Islet of Langerhans (tissue), 1 donor: ENCODE measurements at regions not wholly inside any gene's neighbourhood (a gene's known extent, or its start where the extent isn't known, plus 50 kb on each side); places are given as distances from the start of the nearest gene placed in this dataset.
A peak's percentile ranks its signal among the peaks of the same experiment; 100 is the strongest.

Experiments used
- FAIRE-seq: peaks from one replicate; lab custom pipeline; 2011; peaks lifted over from hg19 to GRCh38; lab: Jason Lieb, UNC

GRCh38 chr7:15805891-15806290 lies 119.4 kb upstream of the MEOX2 start:
- no peak for FAIRE-seq

- no peak for FAIRE-seq
Observed at GRCh38 chr7:15802425-15802824, 115.9 kb upstream of the MEOX2 start.

- no peak for FAIRE-seq
Observed at GRCh38 chr7:15801551-15801950, 115.1 kb upstream of the MEOX2 start.

GRCh38 chr7:15801041-15801440 lies 114.6 kb upstream of the MEOX2 start:
- FAIRE-seq, result no peak

- no peak for FAIRE-seq
Observed at GRCh38 chr7:15798081-15798480, 111.6 kb upstream of the MEOX2 start.

GRCh38 chr7:15795393-15795792 lies 108.9 kb upstream of the MEOX2 start:
- no peak for FAIRE-seq

- FAIRE-seq, result no peak
Observed at GRCh38 chr7:15794801-15795200, 108.3 kb upstream of the MEOX2 start.

- no peak for FAIRE-seq
Observed at GRCh38 chr7:15784694-15785030, 98.2 kb upstream of the MEOX2 start.

- no peak for FAIRE-seq
Observed at GRCh38 chr7:15783987-15784693, 97.7 kb upstream of the MEOX2 start.

- FAIRE-seq, result no peak
Observed at GRCh38 chr7:15782656-15783055, 96.2 kb upstream of the MEOX2 start.

GRCh38 chr7:15781944-15782343 lies 95.5 kb upstream of the MEOX2 start:
- no peak for FAIRE-seq

- FAIRE-seq, result no peak
Observed at GRCh38 chr7:15780271-15780670, 93.8 kb upstream of the MEOX2 start.

GRCh38 chr7:15778191-15778590 lies 91.7 kb upstream of the MEOX2 start:
- no peak for FAIRE-seq

GRCh38 chr7:15765753-15766152 lies 79.3 kb upstream of the MEOX2 start:
- FAIRE-seq, result no peak

GRCh38 chr7:15764851-15765382 lies 78.4 kb upstream of the MEOX2 start:
- FAIRE-seq, result peak; percentile 45

- FAIRE-seq, result no peak
Observed at GRCh38 chr7:15764010-15764409, 77.5 kb upstream of the MEOX2 start.

- FAIRE-seq, result peak; percentile 24
Observed at GRCh38 chr7:15757041-15758000, 70.8 kb upstream of the MEOX2 start.

- FAIRE-seq, result no peak
Observed at GRCh38 chr7:15755061-15755460, 68.6 kb upstream of the MEOX2 start.

- FAIRE-seq, result no peak
Observed at GRCh38 chr7:15753887-15754579, 67.5 kb upstream of the MEOX2 start.

GRCh38 chr7:15752377-15752776 lies 65.9 kb upstream of the MEOX2 start:
- peak; percentile 51 for FAIRE-seq

GRCh38 chr7:15751191-15751701 lies 64.8 kb upstream of the MEOX2 start:
- FAIRE-seq, result no peak

GRCh38 chr7:15750727-15751126 lies 64.2 kb upstream of the MEOX2 start:
- FAIRE-seq, result no peak

- no peak for FAIRE-seq
Observed at GRCh38 chr7:15749631-15750030, 63.1 kb upstream of the MEOX2 start.
